ENCODE measurements at regions not wholly inside any gene's neighbourhood (a gene's known extent, or its start where the extent isn't known, plus 50 kb on each side); places are given as distances from the start of the nearest gene placed in this dataset.

GRCh38 chr6:91407706-91408105 lies 820.8 kb upstream of the MAP3K7 start:
- no peak for TF ChIP-seq CTCF (IDR thresholded peaks at IDR 0.05; ENCODE audit: low read length)
- no peak for TF ChIP-seq EZH2 (optimal IDR thresholded peaks at IDR 0.05; ENCODE audit: low read depth, low read length)

Data from MM.1S (cell line).